Endothelial cell of umbilical vein (primary cell): ENCODE measurements at regions not wholly inside any gene's neighbourhood (a gene's known extent, or its start where the extent isn't known, plus 50 kb on each side); places are given as distances from the start of the nearest gene placed in this dataset.

Source experiments
- BruUV-seq: library from RNA; stranded (reverse); fragments of 400-500 nt; replicated peaks from 2 replicates; lab custom pipeline; 2021; lab: Mats Ljungman, UMichigan
- CTCF ChIA-PET: fragments of 300-600, 350-600 bp; sonication (Branson Sonifier 250); formaldehyde crosslinking; loops from one replicate; lab custom pipeline; 2021; ENCODE audit warnings: antibody characterized with exemption, inconsistent platforms; lab: Charles Lee
- POLR2A ChIA-PET: fragments of 300-600, 350-600 bp; sonication (Branson Sonifier 250); formaldehyde crosslinking; loops from one replicate; lab custom pipeline; 2021; ENCODE audit warnings: antibody characterized with exemption, inconsistent platforms; lab: Charles Lee
- DNase-seq: peaks from one replicate; pipeline ENCODE4 v3.0.0-alpha.2; 2011; ENCODE audit warnings: low read depth, low spot score
- FAIRE-seq: peaks from 2 replicates; lab custom pipeline; 2011; peaks lifted over from hg19 to GRCh38; lab: Jason Lieb, UNC
- H2AFZ ChIP-seq: 2 replicates; pipeline ENCODE4 v1.6.0; 2012; ENCODE audit warnings: low read depth, low read length, control low read depth, inconsistent platforms
- H3K27ac ChIP-seq: 2 replicates; pipeline ENCODE4 v1.5.1; 2011; ENCODE audit warnings: low read depth, mild to moderate bottlenecking, control low read depth, low read length, moderate library complexity; ENCODE audit not compliant: insufficient read depth
- H3K27me3 ChIP-seq, 2 experiments: 2 replicates each; pipeline versions ENCODE4 v1.6.0 to v1.6.1; 2011; ENCODE audit warnings: low read length in 2 of 2, mixed read lengths in 1 of 2; ENCODE audit not compliant: control insufficient read depth in 2 of 2, insufficient read depth in 2 of 2
- H3K36me3 ChIP-seq, 2 experiments: 2 replicates in 1 of 2; 3 replicates in 1 of 2; pipeline ENCODE4 v1.5.1; 2011; ENCODE audit warnings: low read length in 2 of 2, mild to moderate bottlenecking in 1 of 2, moderate library complexity in 1 of 2; ENCODE audit not compliant: control insufficient read depth in 2 of 2, insufficient read depth in 2 of 2; ENCODE audit errors: extremely low read depth in 1 of 2
- H3K4me1 ChIP-seq: 3 replicates; pipeline ENCODE4 v1.5.1; 2011; ENCODE audit warnings: mild to moderate bottlenecking, low read length; ENCODE audit not compliant: control insufficient read depth, insufficient read depth; ENCODE audit errors: extremely low read depth
- H3K4me2 ChIP-seq: 2 replicates; pipeline ENCODE4 v1.6.1; 2011; ENCODE audit warnings: low read length, control low read depth, mixed read lengths; ENCODE audit not compliant: insufficient read depth
- H3K4me3 ChIP-seq, 3 experiments: fragments of 200-600 bp in 1 of 3; sonication (generic), shearing (Covaris generic) in 1 of 3; replicated peaks in 1 of 3; 2 replicates each; pipeline ENCODE4 v1.5.1; 2011 to 2016; ENCODE audit warnings: control low read depth in 3 of 3, low read length in 3 of 3, mild to moderate bottlenecking in 2 of 3, inconsistent platforms in 1 of 3, low read depth in 1 of 3, moderate library complexity in 1 of 3; ENCODE audit not compliant: insufficient read depth in 1 of 3
- H3K79me2 ChIP-seq: 2 replicates; pipeline ENCODE4 v1.6.0; 2012; ENCODE audit warnings: low read length, inconsistent platforms; ENCODE audit not compliant: control insufficient read depth, insufficient read depth
- H3K9ac ChIP-seq: replicated peaks from 2 replicates; pipeline ENCODE3; 2011; ENCODE audit warnings: low read length, control low read depth; ENCODE audit not compliant: insufficient read depth; ENCODE audit errors: extremely low read depth
- H3K9me1 ChIP-seq: replicated peaks from 3 replicates; pipeline ENCODE4 v1.6.0; 2011; ENCODE audit warnings: mild to moderate bottlenecking, low read length; ENCODE audit not compliant: control insufficient read depth, insufficient read depth; ENCODE audit errors: extremely low read depth
- H3K9me3 ChIP-seq: replicated peaks from 2 replicates; pipeline ENCODE4 v1.5.1; 2012; ENCODE audit warnings: low read length, inconsistent platforms; ENCODE audit not compliant: control insufficient read depth, insufficient read depth
- H4K20me1 ChIP-seq: replicated peaks from 2 replicates; pipeline ENCODE3; 2011; ENCODE audit warnings: mild to moderate bottlenecking, low read length; ENCODE audit not compliant: control insufficient read depth, insufficient read depth; ENCODE audit errors: extremely low read depth
- EZH2 ChIP-seq: IDR thresholded peaks from 2 replicates; pipeline ENCODE4 v1.6.1; 2012; ENCODE audit warnings: borderline replicate concordance, low read depth, mild to moderate bottlenecking, moderate library complexity, low read length, inconsistent platforms; ENCODE audit not compliant: severe bottlenecking
- FOS ChIP-seq: IDR thresholded peaks from 2 replicates; pipeline ENCODE4 v1.6.1; 2011; ENCODE audit warnings: mild to moderate bottlenecking, low read length, moderate library complexity, borderline replicate concordance; ENCODE audit not compliant: insufficient read depth
- GATA2 ChIP-seq: IDR thresholded peaks from 2 replicates; pipeline ENCODE4 v1.7.0; 2011; ENCODE audit warnings: low read depth, mild to moderate bottlenecking, moderate library complexity, mixed read lengths, low read length; ENCODE audit not compliant: insufficient read length, insufficient read depth
- JUN ChIP-seq: IDR thresholded peaks from 2 replicates; pipeline ENCODE4 v1.6.1; 2011; ENCODE audit warnings: borderline replicate concordance, low read depth; ENCODE audit not compliant: insufficient read length, insufficient read depth
- MYC ChIP-seq: IDR thresholded peaks from one replicate; pipeline ENCODE4 v1.6.1; 2011; ENCODE audit warnings: mild to moderate bottlenecking, low read depth, low read length
- POLR2A ChIP-seq: IDR thresholded peaks from 2 replicates; pipeline ENCODE4 v1.6.1; 2012; ENCODE audit warnings: low read depth, mild to moderate bottlenecking, control low read depth, low read length
- POLR2AphosphoS5 ChIP-seq: IDR thresholded peaks from 2 replicates; pipeline ENCODE4 v1.6.1; 2012; ENCODE audit warnings: low read depth, mild to moderate bottlenecking, control low read depth, low read length, moderate library complexity; ENCODE audit not compliant: insufficient read depth
- dilution Hi-C: fragments of 300-500 bp; cut with MboI; formaldehyde crosslinking; loops from one replicate; pipeline ENCODE4 v1.15.0; 2019; ENCODE audit warnings: low sequenced_read_pairs; ENCODE audit not compliant: extremely low pct_ligation_motif_present
- intact Hi-C: fragments of 100-400 bp; cut with micrococcal nuclease; formaldehyde crosslinking; loops from one replicate; pipeline ENCODE4 v1.10.0; 2022
- TF ChIP-seq, protein P1 (sequence below), 2 donors: IDR thresholded peaks; 1 replicate in 1 of 2; 2 replicates in 1 of 2; pipeline ENCODE4 v1.5.1; 2011; ENCODE audit warnings: low read length in 2 of 2, mild to moderate bottlenecking in 2 of 2, moderate library complexity in 2 of 2, control low read depth in 1 of 2, inconsistent platforms in 1 of 2, low read depth in 1 of 2; ENCODE audit not compliant: insufficient read depth in 1 of 2; ENCODE audit errors: extremely low read depth in 1 of 2
- TF ChIP-seq, protein P2 (sequence below): IDR thresholded peaks from 2 replicates; pipeline ENCODE4 v1.6.1; 2011; ENCODE audit not compliant: insufficient read depth, insufficient read length

DNA sequence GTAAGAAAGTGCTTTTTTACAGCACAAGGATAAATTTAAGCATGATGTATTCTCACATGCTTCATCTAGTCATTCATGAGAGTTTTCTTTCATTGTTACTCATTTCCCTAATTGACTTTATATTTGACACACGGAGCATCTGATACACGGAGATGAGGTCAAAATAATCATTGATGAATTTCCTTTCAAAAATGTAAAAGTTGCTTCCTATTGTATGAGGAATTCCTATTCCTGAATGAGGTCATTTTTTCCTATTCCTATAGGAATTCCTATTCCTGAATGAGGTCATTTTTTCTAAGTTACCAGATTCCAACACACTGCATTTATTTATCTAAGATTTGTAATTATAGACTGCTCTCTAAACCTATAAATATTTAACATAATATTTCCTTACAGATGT lies 316.7 kb upstream of the KITLG start:
- no TSS peak for BruUV-seq
- Histone ChIP-seq H3K9me1 (no peaks in the 10 kb centered on the region), H3K27me3 (no peaks in the 10 kb centered on the region), H3K4me3 (no peak overlapping the region), H3K36me3 (no peaks in the 10 kb centered on the region), H3K27ac (peak overlapping the region; percentile 98), H3K9me3 (no peaks in the 10 kb centered on the region), H4K20me1 (no peaks in the 10 kb centered on the region), H3K9ac (peak overlapping the region; percentile 79), H3K4me2 (peak overlapping the region; percentile 68), H3K4me1 (peaks cover 31% of the 10 kb centered on the region), H2AFZ (no peak overlapping the region), H3K79me2 (no peaks in the 10 kb centered on the region)
- ChIA-PET POLR2A (interaction anchor here (0.8 to 3.7 kb wide), 3 partner anchors 50 to 317 kb away, joined by 3 to 13 read pairs (median 3); partner anchors contain the start of gene KITLG), CTCF (interaction anchor here (1.7 to 3.5 kb wide), 2 partner anchors 97 to 259 kb away, joined by 4 to 27 read pairs; no protein-coding TSS in a partner anchor)
- DNase-seq (peak; percentile 90), FAIRE-seq (peak; percentile 68)
- TF ChIP-seq GATA2 (peak; percentile 87), POLR2A (no peak), MYC (no peak), FOS (peak; percentile 93), POLR2AphosphoS5 (peak; percentile 34), EZH2 (no peak), JUN (peak; percentile 99)
- TF ChIP-seq, protein P1, sequence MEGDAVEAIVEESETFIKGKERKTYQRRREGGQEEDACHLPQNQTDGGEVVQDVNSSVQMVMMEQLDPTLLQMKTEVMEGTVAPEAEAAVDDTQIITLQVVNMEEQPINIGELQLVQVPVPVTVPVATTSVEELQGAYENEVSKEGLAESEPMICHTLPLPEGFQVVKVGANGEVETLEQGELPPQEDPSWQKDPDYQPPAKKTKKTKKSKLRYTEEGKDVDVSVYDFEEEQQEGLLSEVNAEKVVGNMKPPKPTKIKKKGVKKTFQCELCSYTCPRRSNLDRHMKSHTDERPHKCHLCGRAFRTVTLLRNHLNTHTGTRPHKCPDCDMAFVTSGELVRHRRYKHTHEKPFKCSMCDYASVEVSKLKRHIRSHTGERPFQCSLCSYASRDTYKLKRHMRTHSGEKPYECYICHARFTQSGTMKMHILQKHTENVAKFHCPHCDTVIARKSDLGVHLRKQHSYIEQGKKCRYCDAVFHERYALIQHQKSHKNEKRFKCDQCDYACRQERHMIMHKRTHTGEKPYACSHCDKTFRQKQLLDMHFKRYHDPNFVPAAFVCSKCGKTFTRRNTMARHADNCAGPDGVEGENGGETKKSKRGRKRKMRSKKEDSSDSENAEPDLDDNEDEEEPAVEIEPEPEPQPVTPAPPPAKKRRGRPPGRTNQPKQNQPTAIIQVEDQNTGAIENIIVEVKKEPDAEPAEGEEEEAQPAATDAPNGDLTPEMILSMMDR (IDR thresholded peaks at IDR 0.05; ENCODE audit: extremely low read depth in 1 of 2, insufficient read depth in 1 of 2, low read depth in 1 of 2, low read length in 2 of 2) = no peak
- TF ChIP-seq, protein P2, sequence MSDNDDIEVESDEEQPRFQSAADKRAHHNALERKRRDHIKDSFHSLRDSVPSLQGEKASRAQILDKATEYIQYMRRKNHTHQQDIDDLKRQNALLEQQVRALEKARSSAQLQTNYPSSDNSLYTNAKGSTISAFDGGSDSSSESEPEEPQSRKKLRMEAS = no peak
- intact Hi-C loops = loop anchor here (1.0 to 5.0 kb wide), 16 partner anchors 29 to 786 kb away; partner anchors contain the start of genes CEP290, DUSP6, GALNT4 and KITLG
- dilution Hi-C loops = no loop called here
